Keratinocyte (primary cell): ENCODE measurements at regions not wholly inside any gene's neighbourhood (a gene's known extent, or its start where the extent isn't known, plus 50 kb on each side); places are given as distances from the start of the nearest gene placed in this dataset.

ENCODE experiments used
- DNase-seq: peaks from one replicate; pipeline ENCODE4 v3.0.0-alpha.2; 2011; ENCODE audit warnings: low read depth, missing footprints, low spot score
- FAIRE-seq: peaks from 2 replicates; lab custom pipeline; 2011; peaks lifted over from hg19 to GRCh38; lab: Jason Lieb, UNC
- H2AFZ ChIP-seq: 2 replicates; pipeline ENCODE4 v1.6.0; 2012; ENCODE audit warnings: low read length, control low read depth, inconsistent platforms; ENCODE audit not compliant: control insufficient read depth
- H3K27ac ChIP-seq: 2 replicates; pipeline ENCODE4 v1.5.1; 2011; ENCODE audit warnings: low read length; ENCODE audit not compliant: control insufficient read depth, insufficient read depth
- H3K27me3 ChIP-seq: 3 replicates; pipeline ENCODE4 v1.6.0; 2011; ENCODE audit warnings: low read length; ENCODE audit not compliant: control insufficient read depth, insufficient read depth; ENCODE audit errors: extremely low read depth
- H3K36me3 ChIP-seq, 2 experiments: 2 replicates in 1 of 2; 3 replicates in 1 of 2; pipeline ENCODE4 v1.5.1; 2011; ENCODE audit warnings: low read length in 2 of 2, mild to moderate bottlenecking in 1 of 2; ENCODE audit not compliant: control insufficient read depth in 2 of 2, insufficient read depth in 2 of 2; ENCODE audit errors: extremely low read depth in 1 of 2
- H3K4me1 ChIP-seq: 3 replicates; pipeline ENCODE4 v1.5.1; 2011; ENCODE audit warnings: low read length; ENCODE audit not compliant: control insufficient read depth, insufficient read depth; ENCODE audit errors: extremely low read depth
- H3K4me2 ChIP-seq: 3 replicates; pipeline ENCODE4 v1.6.0; 2011; ENCODE audit warnings: low read depth, low read length; ENCODE audit not compliant: control insufficient read depth, insufficient read depth; ENCODE audit errors: extremely low read depth
- H3K4me3 ChIP-seq, 3 experiments: fragments of 200-600 bp in 1 of 3; sonication (generic) in 1 of 3; 2 replicates in 2 of 3; 3 replicates in 1 of 3; pipeline ENCODE4 v1.5.1; 2011 to 2016; ENCODE audit warnings: low read length in 3 of 3, mild to moderate bottlenecking in 3 of 3, control low read depth in 2 of 3, inconsistent platforms in 1 of 3, low read depth in 1 of 3, mixed read lengths in 1 of 3, mixed run types in 1 of 3, moderate library complexity in 1 of 3; ENCODE audit not compliant: control insufficient read depth in 2 of 3, insufficient read depth in 2 of 3; ENCODE audit errors: extremely low read depth in 1 of 3
- H3K79me2 ChIP-seq: 2 replicates; pipeline ENCODE4 v1.6.0; 2012; ENCODE audit warnings: low read length; ENCODE audit not compliant: control insufficient read depth, insufficient read depth
- H3K9ac ChIP-seq: 3 replicates; pipeline ENCODE4 v1.6.0; 2011; ENCODE audit warnings: low read length; ENCODE audit not compliant: control insufficient read depth, insufficient read depth; ENCODE audit errors: extremely low read depth
- H3K9me1 ChIP-seq: 3 replicates; pipeline ENCODE4 v1.6.0; 2011; ENCODE audit warnings: low read length; ENCODE audit not compliant: control insufficient read depth, insufficient read depth; ENCODE audit errors: extremely low read depth
- H3K9me3 ChIP-seq: 2 replicates; pipeline ENCODE4 v1.5.1; 2012; ENCODE audit warnings: low read depth, low read length; ENCODE audit not compliant: control insufficient read depth
- H4K20me1 ChIP-seq: 3 replicates; pipeline ENCODE4 v1.6.0; 2011; ENCODE audit warnings: low read length; ENCODE audit not compliant: control insufficient read depth, insufficient read depth; ENCODE audit errors: extremely low read depth
- CTCF ChIP-seq, 3 experiments: IDR thresholded peaks in 1 of 3; conservative IDR thresholded peaks in 1 of 3; optimal IDR thresholded peaks in 1 of 3; 2 replicates in 2 of 3; 3 replicates in 1 of 3; pipeline versions ENCODE3 to v1.5.1; 2011; ENCODE audit warnings: low read length in 3 of 3, mild to moderate bottlenecking in 3 of 3, moderate library complexity in 2 of 3, control low read depth in 1 of 3, inconsistent platforms in 1 of 3; ENCODE audit not compliant: insufficient read depth in 2 of 3; ENCODE audit errors: extremely low read depth in 1 of 3
- EZH2 ChIP-seq: IDR thresholded peaks from one replicate; pipeline ENCODE4 v1.6.1; 2012; ENCODE audit warnings: inconsistent platforms, mild to moderate bottlenecking, low read length, moderate library complexity
- dilution Hi-C: fragments of 300-500 bp; cut with MboI; formaldehyde crosslinking; loops from one replicate; pipeline ENCODE4 v1.7.0; 2020; ENCODE audit warnings: low sequenced_read_pairs; ENCODE audit not compliant: extremely low pct_ligation_motif_present

- TF ChIP-seq EZH2: no peak
- no peak for TF ChIP-seq CTCF (optimal IDR thresholded peaks at IDR 0.05 in 1 of 3, IDR thresholded peaks at IDR 0.05 in 1 of 3, conservative IDR thresholded peaks at IDR 0.05 in 1 of 3; ENCODE audit: extremely low read depth in 1 of 3, insufficient read depth in 2 of 3, low read length in 3 of 3)
- H3K4me3 ChIP-seq: no peak overlapping the region
- FAIRE-seq: no peak
- H3K9ac ChIP-seq: no peak overlapping the region
- H3K79me2 ChIP-seq: peaks cover 82% of the 10 kb centered on the region
- H4K20me1 ChIP-seq: peaks cover 39% of the 10 kb centered on the region
- no peaks in the 10 kb centered on the region for H3K9me1 ChIP-seq
- H3K4me1 ChIP-seq: peaks cover 13% of the 10 kb centered on the region
- H3K27ac ChIP-seq: no peak overlapping the region
- no peaks in the 10 kb centered on the region for H3K27me3 ChIP-seq
- no peak overlapping the region for H3K4me2 ChIP-seq
- DNase-seq: no peak
- H3K36me3 ChIP-seq: peaks cover 16 to 32% of the 10 kb centered on the region in 2 experiments
- H2AFZ ChIP-seq: no peak overlapping the region
- dilution Hi-C loops: no loop called here
- no peaks in the 10 kb centered on the region for H3K9me3 ChIP-seq
Observed at GRCh38 chr9:94175669-94176068, 83.4 kb upstream of the ZNF169 start.

- dilution Hi-C loops: no loop called here
- H2AFZ ChIP-seq: no peak overlapping the region
- no peak overlapping the region for H3K9ac ChIP-seq
- no peak overlapping the region for H3K27ac ChIP-seq
- DNase-seq: no peak
- TF ChIP-seq EZH2 (no peak), CTCF (optimal IDR thresholded peaks at IDR 0.05 in 1 of 3, IDR thresholded peaks at IDR 0.05 in 1 of 3, conservative IDR thresholded peaks at IDR 0.05 in 1 of 3; ENCODE audit: extremely low read depth in 1 of 3, insufficient read depth in 2 of 3, low read length in 3 of 3) (no peak)
- H3K27me3 ChIP-seq: no peaks in the 10 kb centered on the region
- peaks cover 73% of the 10 kb centered on the region for H3K79me2 ChIP-seq
- no peaks in the 10 kb centered on the region for H3K9me1 ChIP-seq
- FAIRE-seq: no peak
- H3K9me3 ChIP-seq: no peaks in the 10 kb centered on the region
- H3K4me2 ChIP-seq: no peak overlapping the region
- no peak overlapping the region for H3K4me3 ChIP-seq
- H3K4me1 ChIP-seq: peaks cover 13% of the 10 kb centered on the region
- H3K36me3 ChIP-seq: peaks cover 16 to 35% of the 10 kb centered on the region in 2 experiments
- H4K20me1 ChIP-seq: peaks cover 35% of the 10 kb centered on the region
Observed at GRCh38 chr9:94176608-94177007, 82.5 kb upstream of the ZNF169 start.
